PFSK-1 (cell line): ENCODE measurements at regions not wholly inside any gene's neighbourhood (a gene's known extent, or its start where the extent isn't known, plus 50 kb on each side); places are given as distances from the start of the nearest gene placed in this dataset.

Source experiments
- POLR2AphosphoS5 ChIP-seq: IDR thresholded peaks from 2 replicates; pipeline ENCODE4 v1.6.1; 2012; ENCODE audit warnings: low read depth, mild to moderate bottlenecking, control low read depth, low read length, moderate library complexity
- REST ChIP-seq, 2 experiments: IDR thresholded peaks; 2 replicates each; pipeline versions ENCODE4 v1.6.1 to v1.8.0; 2011 to 2012; ENCODE audit warnings: low read depth in 2 of 2, low read length in 2 of 2, control low read depth in 1 of 2, inconsistent platforms in 1 of 2, mild to moderate bottlenecking in 1 of 2, moderate library complexity in 1 of 2; ENCODE audit not compliant: insufficient read depth in 1 of 2
- SIN3A ChIP-seq: IDR thresholded peaks from 2 replicates; pipeline ENCODE4 v1.6.1; 2012; ENCODE audit warnings: mild to moderate bottlenecking, low read length, moderate library complexity, borderline replicate concordance; ENCODE audit not compliant: insufficient read depth
- TAF1 ChIP-seq: IDR thresholded peaks from 2 replicates; pipeline ENCODE4 v1.6.1; 2012; ENCODE audit warnings: low read length, control low read depth, borderline replicate concordance; ENCODE audit not compliant: insufficient read depth

- no peak for TF ChIP-seq POLR2AphosphoS5
- TF ChIP-seq TAF1: no peak
- TF ChIP-seq REST (IDR thresholded peaks at IDR 0.05; ENCODE audit: insufficient read depth in 1 of 2, low read depth in 2 of 2, low read length in 2 of 2): no peak
- TF ChIP-seq SIN3A: no peak
These were observed 90.8 kb upstream of the PELI2 start for GRCh38 chr14:56027421-56027820.
